GM18526 (cell line): ENCODE measurements at regions not wholly inside any gene's neighbourhood (a gene's known extent, or its start where the extent isn't known, plus 50 kb on each side); places are given as distances from the start of the nearest gene placed in this dataset.
A peak's percentile ranks its signal among the peaks of the same experiment; 100 is the strongest.

Experiments
- POLR2A ChIP-seq: IDR thresholded peaks from 3 replicates; pipeline ENCODE4 v1.6.1; 2011; ENCODE audit not compliant: insufficient read length; ENCODE audit errors: extremely low read depth

DNA sequence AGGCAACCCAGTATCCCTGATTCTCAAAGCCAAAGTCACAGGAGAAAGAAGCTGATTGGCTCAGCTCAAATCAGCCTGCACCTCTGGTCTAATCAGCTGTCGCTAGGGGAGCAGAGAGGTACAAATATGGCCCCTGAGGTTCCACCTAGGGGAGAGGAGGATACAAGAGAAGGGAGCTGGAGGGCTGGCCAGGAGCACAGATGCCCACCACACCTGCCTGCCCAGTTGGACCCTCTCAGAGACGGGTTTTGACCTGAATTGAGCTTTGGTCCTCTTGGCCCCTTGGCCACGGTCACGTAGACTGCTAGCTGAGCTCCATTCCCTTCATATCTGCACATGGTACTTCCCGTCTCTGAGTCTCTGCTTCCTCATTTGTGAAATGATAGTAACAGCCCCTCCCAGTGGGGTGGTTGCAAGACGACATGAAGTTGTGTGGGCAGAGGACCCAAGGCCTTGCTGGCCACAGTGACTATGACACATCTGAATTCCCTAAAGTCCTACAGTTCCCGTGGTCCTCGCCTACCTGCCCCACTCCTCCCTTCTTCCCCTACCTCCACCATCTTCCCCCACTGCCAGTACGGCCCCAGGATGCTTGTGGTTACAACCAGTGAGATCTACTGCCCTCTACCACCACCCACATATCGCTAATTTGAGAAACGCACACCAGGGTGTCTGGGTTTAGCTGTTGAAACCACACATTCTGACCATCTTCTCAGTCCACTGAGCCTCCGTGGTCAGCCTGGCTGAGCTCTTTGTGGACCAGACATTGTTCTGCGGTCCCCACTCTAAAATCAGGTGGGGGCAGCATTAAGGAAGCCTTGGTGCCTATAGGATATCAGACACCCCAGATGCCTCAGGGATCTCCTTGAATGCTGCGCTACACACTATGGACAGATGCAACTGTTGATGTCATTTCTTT lies 60.3 kb upstream of the NEK6 start:
- TF ChIP-seq POLR2A = peak; percentile 23

GRCh38 chr9:124198331-124198730 lies 59.4 kb upstream of the NEK6 start:
- TF ChIP-seq POLR2A = no peak

GRCh38 chr9:124198948-124199347 lies 58.8 kb upstream of the NEK6 start:
- TF ChIP-seq POLR2A = no peak

DNA sequence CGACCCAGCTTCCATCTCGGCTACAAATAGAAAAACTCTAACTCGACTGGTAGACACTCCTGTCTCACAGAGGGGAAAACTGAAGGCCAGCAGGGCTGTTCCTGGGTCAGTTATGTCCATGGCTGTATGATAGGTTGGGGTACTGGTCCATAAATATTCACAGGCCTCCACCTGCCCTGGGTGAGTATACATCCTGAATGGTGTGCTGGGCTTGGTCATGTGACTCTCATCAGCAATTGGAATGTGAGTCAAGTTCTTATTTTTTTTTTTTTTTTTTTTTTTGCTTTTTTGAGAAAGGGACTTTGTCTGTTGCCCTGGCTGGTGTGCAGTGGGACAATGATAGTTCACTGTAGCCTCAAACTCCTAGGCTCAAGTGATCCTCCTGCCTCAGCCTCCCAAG lies 58.3 kb upstream of the NEK6 start:
- TF ChIP-seq POLR2A = no peak

- no peak for TF ChIP-seq POLR2A
These were observed 55.2 kb upstream of the NEK6 start for GRCh38 chr9:124202447-124202971.

- no peak for TF ChIP-seq POLR2A
These were observed 51.9 kb upstream of the NEK6 start for GRCh38 chr9:124205686-124206352.

DNA sequence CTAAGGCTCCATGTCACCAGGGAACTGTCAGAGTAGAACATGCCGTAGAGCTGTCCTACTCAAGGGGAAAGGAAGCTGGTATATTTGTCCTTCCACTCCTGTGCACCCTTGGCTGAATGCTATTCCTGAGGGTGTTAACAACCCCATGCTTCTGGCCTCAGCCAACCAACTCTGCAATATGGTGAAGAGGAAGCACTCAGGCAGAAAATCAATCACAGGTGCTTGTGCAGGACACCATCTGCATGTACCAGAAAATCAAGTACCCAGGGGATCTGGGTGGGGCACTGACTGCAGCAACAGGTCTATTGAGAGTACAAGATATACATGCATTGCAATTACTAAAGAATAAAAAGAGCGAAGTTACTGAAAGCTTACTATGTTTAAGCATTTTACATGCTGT lies 51.4 kb upstream of the NEK6 start:
- TF ChIP-seq POLR2A = no peak
